Sciatic nerve (tissue), 2 donors: ENCODE measurements at regions not wholly inside any gene's neighbourhood (a gene's known extent, or its start where the extent isn't known, plus 50 kb on each side); places are given as distances from the start of the nearest gene placed in this dataset.

Experiments used
- ATAC-seq: fragments of 200-7000 bp; cut with Tn5 transposase; one replicate; pipeline ENCODE4 v1.9.1; 2020; ENCODE audit warnings: mild to moderate bottlenecking, moderate library complexity
- DNase-seq: peaks from one replicate; pipeline ENCODE4 v3.0.0-alpha.2; 2020; ENCODE audit warnings: low spot score
- intact Hi-C: fragments of 100-400 bp; cut with DNase I; formaldehyde crosslinking; loops from one replicate; pipeline ENCODE4 v1.14.2; 2022
- donor health status: DM: no; HTN: no; CAD: no.
- donor health status: DM: no; HTN: no; CAD: no.

- DNase-seq (no peak), ATAC-seq (no peak)
- intact Hi-C loops, result no loop called here
Measured at GRCh38 chr12:17372508-17372907, 717.5 kb downstream of the RERGL start.

DNA sequence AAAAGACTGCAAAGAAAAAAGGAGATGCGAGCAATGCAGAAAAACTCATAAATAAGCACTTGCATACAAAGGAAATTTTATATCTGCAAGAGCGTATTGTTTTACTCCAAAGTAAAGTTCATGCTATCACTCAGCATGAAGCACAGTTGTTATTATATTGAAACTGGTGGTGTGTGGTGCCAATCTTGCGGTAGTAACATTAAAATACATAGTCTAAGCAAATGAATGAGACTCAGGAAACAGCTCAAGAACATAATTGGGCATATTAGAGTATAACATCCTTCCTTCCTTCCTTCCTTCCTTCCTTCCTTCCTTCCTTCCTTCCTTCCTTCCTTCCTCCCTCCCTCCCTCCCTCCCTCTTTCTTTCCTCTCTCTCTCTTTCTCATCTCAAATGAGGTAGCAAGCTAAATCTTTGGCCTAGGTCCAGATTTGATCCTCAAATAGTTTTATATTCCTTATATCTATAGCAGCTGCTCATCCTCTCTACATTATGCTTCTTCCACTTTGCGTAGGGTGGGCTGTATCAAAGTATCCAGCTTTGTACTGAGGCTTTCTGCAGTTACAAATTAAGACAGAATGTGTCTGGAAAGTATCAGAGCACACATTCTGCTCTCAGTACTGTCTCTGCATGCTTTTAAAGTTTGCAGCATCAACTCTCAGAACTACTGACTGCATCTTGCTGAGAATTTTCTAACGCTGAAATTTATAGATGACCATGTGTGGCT, 718.3 kb downstream of the RERGL start:
- DNase-seq (no peak), ATAC-seq (no peak)
- intact Hi-C loops, result no loop called here

DNA sequence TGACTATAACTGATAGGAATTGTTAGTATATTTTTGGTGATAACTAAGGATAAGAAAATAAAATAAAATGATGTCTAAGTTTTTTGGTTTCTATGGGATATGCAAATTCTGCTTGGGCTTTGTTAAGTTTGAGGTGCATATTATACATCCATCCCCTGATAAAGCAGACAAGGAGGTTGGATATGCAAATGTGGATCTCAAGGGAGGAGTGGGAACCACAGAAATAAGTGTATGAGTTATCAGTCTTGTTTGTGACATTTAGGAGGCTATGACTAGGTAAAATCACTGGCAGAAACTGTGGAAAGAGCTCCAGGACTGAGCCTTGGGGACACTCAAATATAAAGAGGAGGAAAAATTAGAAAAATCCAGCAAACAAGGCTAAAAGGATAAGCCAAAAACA, 719.4 kb downstream of the RERGL start:
- no peak for ATAC-seq
- intact Hi-C loops, result no loop called here

DNA sequence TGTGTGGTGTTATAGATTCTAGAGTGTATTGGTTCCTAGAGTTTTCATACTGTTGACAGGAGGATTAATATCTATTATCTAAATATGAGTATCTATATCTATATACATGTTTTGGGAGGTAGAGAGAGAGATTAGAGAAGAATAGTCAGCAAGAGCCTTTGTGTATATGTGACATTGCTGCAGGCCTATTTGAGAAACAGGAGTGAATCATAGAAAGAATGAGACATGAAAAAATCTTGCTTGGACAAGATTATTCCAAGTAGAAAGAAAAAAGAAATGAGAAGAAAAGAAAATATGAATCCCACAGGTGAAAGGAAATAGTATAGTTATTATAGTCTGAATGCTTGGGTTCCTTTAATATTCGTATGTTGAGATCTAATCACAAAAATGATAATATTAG, 720.4 kb downstream of the RERGL start:
- intact Hi-C loops, result no loop called here
- DNase-seq, result no peak
- no peak for ATAC-seq

More for the DNA sequence above, 719.4 kb downstream of the RERGL start:
- no peak for DNase-seq

DNA sequence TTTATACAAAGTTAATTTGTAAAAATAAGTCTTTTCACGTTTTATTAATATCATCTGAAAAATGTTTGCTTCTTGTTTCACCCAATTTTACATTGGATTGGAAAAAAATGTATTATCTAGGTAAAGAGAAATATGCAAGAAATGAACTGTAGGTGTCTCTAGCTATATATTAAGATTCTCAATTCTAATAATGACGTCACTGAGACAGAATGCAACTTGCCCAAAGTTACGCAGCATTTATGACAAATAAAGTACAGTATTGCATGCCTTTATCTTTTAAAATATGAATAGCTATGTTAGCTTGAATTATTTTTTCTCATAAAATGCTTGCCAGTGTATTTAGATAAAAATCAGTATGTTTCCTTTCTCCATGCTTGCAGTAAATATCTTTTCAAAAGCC, 728.8 kb downstream of the RERGL start:
- ATAC-seq (no peak), DNase-seq (no peak)
- intact Hi-C loops, result no loop called here

DNA sequence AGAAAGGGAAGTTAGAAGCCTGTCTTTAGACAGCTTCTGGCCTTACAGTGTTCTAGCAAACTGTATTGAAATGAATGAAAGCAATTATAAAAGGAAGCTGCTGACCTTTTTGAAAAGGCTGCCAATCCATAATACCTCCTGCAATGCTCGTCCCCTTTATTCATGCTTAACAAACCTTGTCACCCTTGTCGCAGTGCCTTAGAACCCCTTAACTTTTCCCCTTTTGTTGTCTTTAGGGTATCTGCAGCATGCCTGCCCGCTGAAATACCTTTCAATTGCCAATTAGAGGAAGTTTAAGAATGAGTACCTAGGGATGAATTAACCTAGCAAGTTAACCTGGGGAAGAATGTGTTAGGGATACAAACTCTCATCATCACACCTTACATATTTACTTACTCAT, 731.2 kb downstream of the RERGL start:
- ATAC-seq, result no peak
- intact Hi-C loops, result no loop called here
- no peak for DNase-seq

DNA sequence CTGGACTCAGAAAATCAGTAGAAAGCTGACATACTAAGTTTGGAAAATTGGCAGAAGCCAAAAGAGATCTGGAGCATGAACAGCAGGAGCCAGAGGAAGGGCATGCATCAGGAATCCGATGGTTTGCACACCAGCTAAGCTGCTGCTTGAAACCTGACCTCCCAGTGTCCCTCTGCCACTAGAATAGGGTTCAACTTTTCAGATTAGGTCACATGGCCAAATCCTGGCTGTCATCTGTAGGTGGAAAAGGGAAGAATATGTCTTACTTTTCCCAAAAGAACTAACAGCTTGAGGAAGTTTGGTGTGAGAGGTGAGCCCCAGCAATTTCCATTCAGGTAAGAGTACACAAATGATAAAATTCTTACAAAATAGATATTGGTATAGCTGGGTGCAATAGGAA, 732.6 kb downstream of the RERGL start:
- ATAC-seq, result no peak
- intact Hi-C loops, result no loop called here
- no peak for DNase-seq

DNA sequence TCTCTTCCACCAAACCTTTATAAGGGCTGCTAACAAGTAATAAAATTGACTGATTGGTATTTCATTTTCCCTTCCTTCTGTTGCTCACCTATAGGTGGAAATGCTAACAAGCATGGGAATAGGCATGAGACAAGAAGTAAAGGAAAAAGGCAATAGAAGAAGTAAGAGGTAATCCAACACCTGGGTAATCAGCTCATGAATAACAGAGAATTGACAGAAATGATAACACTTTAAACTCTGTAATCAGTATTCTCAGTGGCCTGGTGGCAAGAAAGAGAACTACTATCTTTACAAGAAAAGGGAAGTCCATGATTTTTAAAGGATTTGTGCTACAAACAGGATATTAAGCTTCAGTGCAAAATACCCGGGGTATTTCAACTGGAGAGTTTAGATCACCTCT, 737.8 kb downstream of the RERGL start:
- DNase-seq, result no peak
- no peak for ATAC-seq
- intact Hi-C loops, result no loop called here

DNA sequence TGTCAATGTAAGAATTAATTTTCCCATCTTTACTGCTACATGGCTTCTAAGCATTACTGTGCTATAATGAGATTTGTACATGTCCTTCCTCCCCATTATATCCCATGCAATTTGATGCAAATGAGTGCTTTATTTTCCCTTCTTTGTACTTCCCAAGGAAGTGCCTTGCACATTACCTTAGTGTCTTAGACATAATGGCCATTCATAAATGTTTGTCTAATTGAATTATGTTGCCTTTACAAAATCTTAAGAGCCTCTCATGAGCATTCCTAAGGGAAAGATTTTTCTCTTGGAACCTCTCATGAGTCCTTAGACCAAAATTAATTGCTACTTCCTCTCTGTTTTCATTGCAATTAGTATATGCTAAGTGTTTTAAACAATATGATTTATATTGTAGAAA, 741.7 kb downstream of the RERGL start:
- intact Hi-C loops, result no loop called here
- DNase-seq, result no peak
- no peak for ATAC-seq

GRCh38 chr12:17344649-17345048, 738.7 kb upstream of the LMO3 start:
- ATAC-seq, result no peak
- intact Hi-C loops, result no loop called here
- no peak for DNase-seq

GRCh38 chr12:17342381-17342961, 736.5 kb upstream of the LMO3 start:
- intact Hi-C loops, result no loop called here
- no peak for ATAC-seq
- DNase-seq, result no peak

- ATAC-seq, result no peak
- no peak for DNase-seq
- intact Hi-C loops, result no loop called here
Measured at GRCh38 chr12:17335487-17335886, 729.5 kb upstream of the LMO3 start.

DNA sequence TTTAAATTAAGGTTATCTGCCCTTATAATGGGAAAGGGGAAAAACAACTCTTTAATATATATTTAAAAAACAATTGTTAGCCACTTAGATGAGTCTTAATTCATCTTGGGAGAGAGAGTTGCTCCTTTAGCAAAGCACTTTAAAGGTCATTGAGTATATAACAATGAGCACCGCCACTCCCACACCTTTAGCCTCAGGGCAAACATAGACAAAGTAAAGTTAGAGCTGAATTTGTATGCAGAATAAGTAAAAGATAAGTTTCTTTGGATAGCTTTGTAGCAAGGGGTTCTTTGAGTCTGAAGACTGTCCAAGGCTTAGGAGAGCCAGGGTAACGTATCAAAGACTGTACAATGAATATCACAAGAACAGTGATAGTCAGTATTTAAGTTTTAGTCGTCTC, 728.8 kb upstream of the LMO3 start:
- ATAC-seq (no peak), DNase-seq (no peak)
- intact Hi-C loops, result no loop called here

- intact Hi-C loops, result no loop called here
- no peak for ATAC-seq
- no peak for DNase-seq
Measured at GRCh38 chr12:17333287-17333686, 727.3 kb upstream of the LMO3 start.

- intact Hi-C loops, result no loop called here
- no peak for ATAC-seq
- no peak for DNase-seq
Measured at GRCh38 chr12:17326649-17327048, 720.7 kb upstream of the LMO3 start.

DNA sequence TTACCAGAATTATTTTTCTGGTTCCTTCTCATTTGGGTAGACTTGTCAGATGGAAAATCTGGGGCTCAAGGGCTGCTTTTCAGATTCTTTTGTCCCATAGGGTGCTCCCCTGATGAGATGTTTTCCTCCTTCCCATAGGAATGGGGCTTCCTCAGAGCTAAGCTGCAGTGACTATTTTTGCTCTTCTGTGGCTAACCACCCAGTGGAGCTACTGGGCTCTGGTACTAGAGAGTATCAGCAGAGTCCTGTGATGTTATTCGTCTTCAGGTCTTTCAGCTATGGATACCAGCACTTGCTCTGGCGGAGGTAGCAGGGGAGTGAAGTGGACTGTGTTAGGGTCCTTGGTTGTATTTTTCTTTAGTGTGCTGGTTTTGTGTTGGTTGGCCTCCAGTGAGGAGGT, 716.1 kb upstream of the LMO3 start:
- no peak for DNase-seq
- intact Hi-C loops, result no loop called here
- no peak for ATAC-seq

DNA sequence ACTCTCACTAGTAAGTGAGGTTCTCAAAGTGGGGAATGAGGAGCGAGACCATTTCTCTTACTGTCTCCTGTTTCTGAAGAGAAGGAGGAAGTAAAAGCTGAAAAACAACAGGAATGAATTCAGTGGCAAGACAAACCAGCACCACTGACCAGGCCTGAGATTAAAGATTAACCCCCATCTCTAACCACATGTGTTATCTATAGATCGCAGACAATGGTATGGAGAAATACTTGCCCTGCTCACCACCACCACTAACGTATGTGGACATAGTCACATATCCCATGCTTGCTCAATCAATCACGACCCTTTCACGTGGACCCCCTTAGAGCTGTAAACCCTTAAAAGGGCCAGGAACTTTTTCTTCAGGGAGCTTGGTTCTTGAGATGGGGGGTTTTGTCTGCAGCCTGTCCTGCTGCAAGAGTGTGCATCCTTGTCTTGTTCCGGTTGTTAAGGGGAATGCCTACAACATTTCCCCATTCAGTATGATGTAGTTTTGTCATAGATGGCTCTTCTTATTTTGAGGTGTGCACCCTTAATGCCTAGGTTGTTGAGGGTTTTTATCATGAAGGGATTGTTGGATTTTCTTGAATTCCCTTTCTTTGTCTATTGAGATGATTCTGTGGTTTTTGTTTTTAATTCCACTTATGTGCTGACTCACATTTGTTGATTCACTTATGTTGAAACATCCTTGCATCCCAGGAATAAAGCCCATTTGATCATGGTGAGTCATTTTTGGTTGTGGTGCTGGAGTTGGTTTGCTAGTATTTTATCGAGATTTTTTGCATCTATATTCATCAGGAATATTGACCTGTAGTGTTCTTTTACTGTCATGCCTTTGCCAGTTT, 698.8 kb upstream of the LMO3 start:
- ATAC-seq (no peak), DNase-seq (no peak)

GRCh38 chr12:17302001-17302400, 696.0 kb upstream of the LMO3 start:
- ATAC-seq (no peak), DNase-seq (no peak)
- intact Hi-C loops, result no loop called here

More for the DNA sequence above, 698.8 kb upstream of the LMO3 start:
- intact Hi-C loops, result no loop called here

DNA sequence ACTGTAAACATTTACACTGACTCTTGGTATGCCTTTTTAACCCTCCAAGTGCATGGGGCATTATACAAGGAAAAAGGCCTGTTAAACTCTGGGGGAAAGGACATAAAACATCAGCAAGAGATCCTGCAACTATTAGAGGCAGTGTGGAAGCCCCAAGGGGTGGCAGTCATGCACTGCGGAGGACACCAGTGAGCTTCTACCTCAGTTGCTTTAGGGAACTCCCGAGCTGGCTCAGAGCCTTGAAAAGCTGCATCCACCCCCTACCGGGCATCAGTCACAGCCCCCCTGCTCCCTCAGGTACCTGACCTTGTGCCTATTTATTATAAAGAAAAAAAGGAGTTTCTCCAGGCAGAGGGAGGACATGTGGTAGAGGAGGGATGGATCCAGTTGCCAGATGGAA, 695.6 kb upstream of the LMO3 start:
- ATAC-seq, result no peak
- no peak for DNase-seq
- intact Hi-C loops, result no loop called here

GRCh38 chr12:17296882-17297281, 690.9 kb upstream of the LMO3 start:
- DNase-seq, result no peak
- intact Hi-C loops, result no loop called here
- no peak for ATAC-seq
